ENCODE measurements at regions not wholly inside any gene's neighbourhood (a gene's known extent, or its start where the extent isn't known, plus 50 kb on each side); places are given as distances from the start of the nearest gene placed in this dataset.

DNA sequence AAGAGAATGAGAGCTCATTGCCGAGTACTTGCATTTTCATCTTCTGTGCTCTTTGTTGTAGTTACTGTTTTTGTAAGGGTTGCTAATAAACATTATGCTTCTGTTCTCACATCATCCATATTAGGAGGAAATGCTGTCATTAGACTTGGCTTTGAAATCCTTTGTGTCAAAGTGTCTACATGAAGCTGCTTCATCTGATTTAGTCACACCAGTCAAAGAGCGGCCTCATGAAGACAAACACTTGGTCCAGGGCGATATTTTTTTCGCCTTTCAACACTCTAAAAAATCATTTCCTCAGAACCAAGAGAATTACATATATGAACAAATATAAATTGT lies 105.0 kb downstream of the SPRY2 start:
- DNase-seq (ENCODE audit: low read depth) = no peak

DNA sequence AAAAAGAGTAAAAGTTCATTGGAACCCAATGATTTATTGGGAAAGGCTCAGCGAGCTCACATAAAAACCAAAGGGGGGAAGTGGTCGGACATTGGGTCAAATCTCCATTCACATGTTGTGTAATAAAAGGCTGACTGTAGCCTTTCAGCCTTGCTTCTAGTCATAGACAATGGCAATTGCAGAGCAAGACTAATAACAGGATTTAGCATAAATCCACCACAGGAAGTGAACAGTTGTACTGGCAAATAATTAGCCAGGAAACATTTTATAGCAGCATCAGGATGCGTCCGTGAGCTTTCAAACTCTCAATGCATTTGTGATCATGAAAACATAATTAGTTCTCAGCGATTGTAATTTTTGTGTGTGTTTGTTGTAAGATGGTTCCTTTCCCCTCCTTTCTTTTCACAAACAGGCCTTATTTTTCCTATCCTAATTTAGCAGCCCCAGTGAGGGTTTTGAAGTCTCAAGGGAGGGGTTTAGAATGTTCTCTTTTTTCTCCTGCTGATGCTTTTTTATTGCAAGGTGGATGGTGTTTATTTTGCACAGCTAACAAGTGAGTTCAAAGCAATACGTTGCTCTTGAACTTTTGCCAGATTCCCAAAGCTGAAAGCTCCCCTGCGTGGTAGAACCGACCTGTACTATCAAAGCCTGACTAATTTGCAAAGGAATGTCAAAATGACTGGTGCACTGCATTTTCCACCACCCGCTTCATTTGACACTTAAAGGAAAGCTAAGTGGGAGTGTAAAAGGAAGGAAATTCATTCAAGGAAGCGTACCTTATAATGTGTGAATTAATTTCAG lies 105.6 kb downstream of the SPRY2 start:
- no peak for DNase-seq (ENCODE audit: low read depth)

DNA sequence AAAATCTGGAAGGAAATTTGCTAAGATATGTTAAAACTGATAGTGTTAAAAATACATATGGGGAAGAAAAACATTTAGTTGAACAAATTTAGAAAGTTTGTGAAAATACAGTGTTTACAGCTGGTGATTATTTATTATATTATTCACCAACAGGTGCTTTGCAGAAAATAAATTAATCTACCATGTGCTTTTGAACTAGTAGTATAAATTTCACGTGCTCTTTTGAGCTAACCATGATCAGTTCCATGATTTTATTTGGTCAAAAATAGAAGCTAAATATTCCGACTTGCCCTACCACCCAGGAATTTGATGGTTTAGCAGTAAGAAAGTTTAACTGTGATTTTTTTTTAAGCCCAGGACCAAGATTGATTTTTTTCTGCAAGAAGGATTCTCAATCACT lies 113.3 kb downstream of the SPRY2 start:
- no peak for DNase-seq (ENCODE audit: low read depth)

DNA sequence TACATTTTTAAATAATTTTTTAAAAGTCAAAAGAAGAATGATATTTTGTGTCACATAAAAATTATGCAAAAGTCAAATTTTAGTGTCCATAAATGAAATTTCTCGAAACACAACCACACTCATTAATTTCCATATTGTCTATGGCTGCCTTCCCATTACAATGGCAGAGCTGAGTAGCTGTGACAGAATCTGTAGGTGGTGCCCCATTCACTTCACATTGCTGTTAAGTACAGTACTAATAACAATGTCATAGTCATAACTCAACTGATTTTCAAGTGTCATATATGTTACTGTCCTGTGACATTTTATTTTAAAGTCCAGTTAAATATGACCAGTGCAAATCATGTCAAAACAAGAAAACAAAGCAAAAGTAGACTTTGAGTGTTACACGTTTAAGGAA lies 114.3 kb downstream of the SPRY2 start:
- DNase-seq (ENCODE audit: low read depth) = no peak

DNA sequence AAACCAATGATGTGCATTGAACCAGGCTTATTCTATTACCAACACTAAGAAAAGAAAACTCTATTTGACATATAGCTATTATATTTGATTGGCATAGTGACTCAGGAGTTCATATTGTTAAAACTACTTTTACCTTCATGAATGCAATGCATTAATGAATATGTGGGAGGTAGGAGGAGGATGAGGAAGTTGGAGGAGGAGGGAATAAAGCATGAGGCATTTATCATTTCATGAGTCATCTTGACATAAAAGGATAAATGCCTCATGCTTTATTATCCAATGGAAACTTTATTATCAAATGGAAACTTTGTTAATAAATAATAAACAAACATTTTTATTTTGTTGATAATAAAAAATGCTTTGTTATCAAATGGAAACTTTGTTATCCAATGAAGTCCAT lies 116.5 kb downstream of the SPRY2 start:
- no peak for DNase-seq (ENCODE audit: low read depth)

DNA sequence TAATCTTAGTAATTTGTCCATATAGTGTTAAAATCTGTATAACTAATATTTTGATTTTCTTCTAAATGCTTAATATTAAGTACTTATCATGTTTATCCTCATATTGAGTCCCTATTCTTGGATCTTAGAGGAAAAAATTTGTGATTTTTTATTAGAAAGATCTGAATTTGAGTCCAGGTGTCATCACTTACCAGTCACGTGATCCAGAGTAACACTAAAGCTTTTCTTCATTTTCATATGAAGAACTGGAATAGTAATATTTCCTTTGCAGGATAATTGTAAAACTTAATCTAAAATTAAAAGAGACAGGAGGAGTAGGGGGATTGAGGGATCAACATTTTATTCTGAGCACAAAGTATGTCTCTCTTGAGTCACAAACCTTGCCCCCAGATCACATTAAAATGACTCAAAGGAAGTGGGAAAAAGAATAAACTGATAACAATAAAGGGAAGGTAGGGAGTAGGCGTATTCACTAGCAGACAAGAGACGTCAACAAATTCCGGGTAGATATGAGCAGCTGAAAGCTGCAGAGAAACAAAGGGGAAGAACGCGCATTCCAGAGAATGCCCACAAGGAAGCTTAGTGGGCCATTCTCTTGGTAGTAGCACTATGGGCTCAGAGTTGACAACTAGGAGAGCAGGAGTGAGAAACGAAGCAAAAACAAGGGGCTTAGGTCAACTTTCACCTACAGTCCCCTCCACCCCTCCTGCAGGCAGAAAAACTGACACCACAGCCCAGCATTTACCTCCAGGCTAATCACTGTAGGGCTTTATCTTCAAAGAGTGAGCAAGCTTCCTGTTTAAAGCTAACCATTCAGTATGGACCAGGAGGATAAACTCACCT lies 123.1 kb downstream of the SPRY2 start:
- no peak for DNase-seq (ENCODE audit: low read depth)

DNA sequence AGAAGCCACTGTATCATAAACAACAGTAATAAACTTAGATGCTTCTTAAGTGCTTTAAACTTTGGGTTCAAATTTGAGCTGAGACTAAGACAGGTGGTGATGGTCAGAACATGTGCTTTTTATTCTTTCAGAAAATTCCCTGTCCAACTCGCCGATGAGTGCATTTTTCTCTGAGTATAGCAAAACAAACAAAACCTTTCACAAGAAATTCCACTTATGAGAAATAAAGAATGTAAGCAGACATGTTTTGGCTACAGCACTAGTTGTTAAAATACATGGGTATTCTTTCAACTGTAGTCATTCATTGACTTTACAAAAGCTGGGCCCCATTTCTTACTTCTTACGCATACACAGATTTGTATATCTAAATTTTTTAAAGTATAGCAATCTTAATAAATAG lies 125.6 kb downstream of the SPRY2 start:
- DNase-seq (ENCODE audit: low read depth) = no peak

DNA sequence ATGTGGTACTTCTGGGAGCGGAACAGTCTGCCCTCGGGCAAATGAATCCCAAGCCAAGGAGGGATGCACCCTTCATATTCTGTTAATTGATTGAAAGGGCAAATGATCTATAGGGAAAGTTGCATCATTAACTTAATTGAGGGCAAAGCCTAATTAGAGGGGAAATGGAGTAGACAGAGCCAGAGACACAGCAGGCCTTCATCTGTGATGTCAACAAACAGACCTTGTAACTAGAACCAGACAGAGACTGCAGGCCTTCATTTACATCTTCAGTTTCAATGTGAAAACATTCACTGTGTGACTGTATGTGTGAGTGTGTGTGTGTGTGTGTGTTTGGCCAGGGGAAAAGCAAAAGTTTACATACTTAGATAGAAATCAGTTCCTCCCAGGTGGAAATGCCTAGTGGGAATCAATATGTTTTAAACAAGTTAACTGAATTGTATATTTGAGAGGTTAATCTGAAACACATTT lies 126.4 kb downstream of the SPRY2 start:
- DNase-seq (ENCODE audit: low read depth) = no peak

DNA sequence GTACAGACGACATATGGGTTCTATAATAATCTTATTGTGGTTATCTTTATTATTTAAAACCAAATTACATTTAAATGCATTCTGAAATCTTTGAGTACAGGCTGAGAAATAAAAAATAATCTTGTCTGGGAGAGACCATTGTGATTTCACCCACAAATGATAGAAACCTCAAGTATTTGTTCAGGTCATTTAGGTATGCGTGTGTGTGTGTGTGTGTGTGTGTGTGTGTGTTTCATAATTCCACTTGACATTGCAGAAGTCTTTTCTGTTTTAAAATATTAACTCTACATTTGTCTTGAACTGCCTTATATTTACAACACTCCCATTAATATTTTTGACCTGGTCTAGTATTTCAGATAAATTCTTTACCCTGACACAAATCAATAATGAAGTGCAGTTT lies 126.9 kb downstream of the SPRY2 start:
- no peak for DNase-seq (ENCODE audit: low read depth)

DNA sequence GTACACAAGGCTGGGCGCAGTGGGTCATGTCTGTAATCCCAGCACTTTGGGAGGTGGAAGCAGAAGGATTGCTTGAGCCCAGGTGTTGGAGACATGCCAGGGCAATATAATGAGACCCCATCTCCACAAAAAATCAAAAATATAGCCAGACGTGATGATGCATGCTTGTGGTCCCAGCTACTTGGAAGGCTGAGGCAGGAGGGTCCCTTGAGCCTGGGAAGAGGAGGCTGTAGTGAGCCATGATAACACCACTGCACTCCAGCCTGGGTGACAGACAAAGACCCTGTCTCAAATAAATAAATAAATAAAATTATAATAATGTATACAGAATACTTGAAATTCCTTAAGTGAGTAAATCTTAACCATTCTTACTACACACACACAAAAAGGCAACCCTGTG lies 127.7 kb downstream of the SPRY2 start:
- DNase-seq (ENCODE audit: low read depth) = no peak

DNA sequence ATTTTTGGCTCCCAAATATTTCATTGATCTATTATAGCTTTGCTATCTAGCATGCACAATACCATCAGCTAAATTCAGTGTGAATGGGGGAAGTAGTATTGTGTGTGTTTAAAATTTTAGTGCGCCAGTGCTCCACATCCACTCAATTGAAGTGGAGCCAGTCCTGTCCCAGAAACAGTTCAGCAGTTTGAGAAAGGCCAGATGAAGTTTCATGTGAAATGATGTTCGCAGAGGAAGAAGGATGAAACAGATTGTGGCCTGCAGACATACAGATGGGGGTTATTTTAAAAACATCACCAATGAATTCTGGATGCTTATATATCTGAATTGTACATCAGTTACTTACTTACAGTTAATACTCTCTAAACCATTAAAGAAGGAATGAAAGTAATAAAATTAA lies 129.4 kb downstream of the SPRY2 start:
- no peak for DNase-seq (ENCODE audit: low read depth)

DNA sequence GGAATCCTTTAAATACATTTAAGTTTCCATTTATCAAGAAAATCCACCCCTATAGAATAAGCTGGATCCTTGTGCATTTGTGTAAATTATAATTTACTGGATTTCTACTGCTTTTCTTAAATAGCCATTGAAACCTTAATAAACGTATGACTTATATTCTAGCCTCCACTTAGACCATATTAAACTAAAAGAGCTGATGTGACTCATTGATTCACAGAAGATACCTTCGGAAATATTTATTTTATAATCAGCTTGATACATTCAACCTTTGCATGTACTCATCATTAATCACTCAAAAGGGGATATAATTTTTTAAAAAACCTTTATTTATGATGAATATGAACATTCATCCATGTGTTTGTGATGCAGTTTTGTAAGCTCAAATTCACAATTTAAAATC lies 136.3 kb downstream of the SPRY2 start:
- DNase-seq (ENCODE audit: low read depth) = no peak

DNA sequence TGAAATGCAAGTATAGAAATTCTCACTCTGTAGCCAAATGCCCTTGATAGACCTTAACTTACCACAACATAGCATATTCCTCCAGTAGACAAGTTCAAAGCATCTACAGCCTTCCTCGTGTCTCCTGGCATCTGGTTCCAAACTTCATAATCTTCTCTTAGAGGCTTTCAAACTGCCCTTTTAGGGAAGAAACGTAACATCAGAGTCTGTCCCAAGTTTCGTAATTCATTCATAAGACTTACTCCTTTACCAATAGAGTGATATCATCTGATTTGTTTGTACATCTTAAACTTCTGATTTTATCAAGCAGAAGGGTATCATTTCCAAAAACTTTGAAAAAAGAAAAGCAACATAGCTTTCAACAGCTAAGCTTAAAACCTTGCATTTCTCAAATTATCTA lies 137.4 kb downstream of the SPRY2 start:
- no peak for DNase-seq (ENCODE audit: low read depth)

DNA sequence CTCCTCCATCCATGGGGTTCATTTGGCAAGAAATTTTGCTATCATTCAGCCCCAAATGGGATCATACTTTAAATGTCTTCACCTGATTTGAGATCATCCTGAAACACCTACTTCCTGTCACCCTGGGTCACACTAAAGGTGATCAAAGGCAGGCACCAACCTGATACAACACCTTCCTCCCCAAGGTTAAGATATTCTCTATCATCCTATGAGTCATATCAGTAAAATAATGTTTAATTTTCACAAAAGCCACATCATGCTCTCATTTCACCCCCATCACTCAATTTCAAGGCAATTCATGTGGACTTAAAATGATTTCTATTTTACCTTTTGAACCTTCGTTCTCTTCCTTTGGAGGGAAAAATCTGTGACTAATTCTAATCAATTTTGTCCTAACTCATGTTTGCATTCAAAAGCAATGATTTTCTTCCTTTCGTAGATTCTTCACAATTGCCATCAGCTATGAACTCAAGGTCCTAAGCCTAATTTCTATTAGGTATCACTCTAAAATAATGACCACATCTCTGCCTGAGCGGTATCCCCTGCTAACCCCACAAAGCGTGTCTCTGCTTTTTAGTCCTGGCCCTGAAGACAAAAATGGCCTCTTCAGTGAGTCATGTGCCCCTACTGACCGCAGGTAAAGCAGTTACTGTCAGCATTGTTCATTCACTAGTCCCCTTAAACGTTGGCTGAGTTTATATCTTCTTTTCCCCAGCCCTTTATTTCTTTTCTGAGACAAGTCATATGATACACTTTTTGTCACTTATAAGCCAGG lies 139.0 kb downstream of the SPRY2 start:
- DNase-seq (ENCODE audit: low read depth) = no peak

DNA sequence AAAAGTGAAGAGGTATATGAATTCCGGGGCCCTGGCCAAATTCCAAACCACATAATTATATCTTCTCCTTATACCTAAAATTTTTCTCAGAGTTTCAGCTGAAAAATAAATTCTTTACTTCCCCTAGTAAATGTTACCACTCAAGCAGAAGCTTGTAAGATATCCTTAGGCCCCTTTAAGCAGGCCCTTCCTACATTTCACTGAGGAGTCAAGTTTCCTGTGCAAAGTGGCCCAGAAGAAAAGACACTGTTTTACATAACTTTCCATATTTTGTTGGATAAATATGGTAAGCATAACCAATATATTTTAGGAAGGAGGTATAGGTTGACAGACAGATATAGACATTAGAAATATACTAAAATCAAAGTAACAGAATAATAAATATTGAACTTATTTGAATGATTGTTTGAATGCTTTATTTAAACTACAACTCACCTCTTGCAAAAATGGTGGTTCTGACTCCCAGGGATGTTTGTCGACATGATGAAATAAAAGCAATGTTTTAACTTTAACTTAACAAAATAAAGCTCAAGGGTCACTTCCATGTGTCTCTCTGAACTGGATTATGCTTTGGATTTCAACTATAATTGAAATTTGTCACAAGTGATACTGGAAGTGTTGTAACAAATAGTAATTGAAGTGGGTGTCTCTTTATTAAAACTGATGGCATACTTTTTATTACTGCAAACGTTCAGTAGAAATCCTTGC lies 141.2 kb downstream of the SPRY2 start:
- DNase-seq (ENCODE audit: low read depth) = no peak

DNA sequence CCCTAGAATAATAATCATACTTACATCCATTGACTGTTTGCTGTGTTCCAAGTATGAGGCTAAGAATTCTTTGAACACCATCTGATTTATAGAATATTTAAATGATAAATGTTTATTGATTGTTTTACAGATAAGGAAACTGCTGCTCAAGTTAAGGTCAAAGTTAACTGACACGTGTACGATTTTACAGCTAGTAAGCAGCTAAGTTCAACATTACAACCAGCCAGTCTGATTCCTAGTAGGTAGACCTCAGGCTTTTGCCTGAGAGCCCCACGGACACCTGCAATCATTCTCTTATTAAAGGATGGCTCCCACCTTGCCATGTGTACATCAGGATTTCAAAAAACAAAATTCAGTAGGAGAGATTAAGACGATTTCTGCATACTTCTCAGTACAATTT lies 141.9 kb downstream of the SPRY2 start:
- no peak for DNase-seq (ENCODE audit: low read depth)

DNA sequence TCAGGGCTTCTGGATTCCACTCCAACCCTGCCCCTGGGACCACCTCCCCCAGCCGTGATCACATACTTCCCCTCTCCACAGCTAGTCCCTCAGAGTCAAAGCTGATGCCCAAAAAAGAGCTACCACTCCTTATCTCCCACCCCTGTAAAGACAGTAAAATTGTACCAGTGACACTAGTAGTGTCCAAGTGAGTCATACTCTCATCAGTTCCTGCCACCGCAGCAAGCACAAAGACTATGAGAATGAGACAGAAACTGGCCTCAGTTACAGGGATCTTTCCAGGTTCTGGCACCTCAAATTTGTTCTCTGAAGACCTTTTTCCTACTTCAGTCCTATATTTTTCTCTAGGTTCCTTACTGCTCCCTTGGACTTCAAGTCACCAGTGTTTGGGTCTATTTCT lies 144.2 kb downstream of the SPRY2 start:
- no peak for DNase-seq (ENCODE audit: low read depth)

DNA sequence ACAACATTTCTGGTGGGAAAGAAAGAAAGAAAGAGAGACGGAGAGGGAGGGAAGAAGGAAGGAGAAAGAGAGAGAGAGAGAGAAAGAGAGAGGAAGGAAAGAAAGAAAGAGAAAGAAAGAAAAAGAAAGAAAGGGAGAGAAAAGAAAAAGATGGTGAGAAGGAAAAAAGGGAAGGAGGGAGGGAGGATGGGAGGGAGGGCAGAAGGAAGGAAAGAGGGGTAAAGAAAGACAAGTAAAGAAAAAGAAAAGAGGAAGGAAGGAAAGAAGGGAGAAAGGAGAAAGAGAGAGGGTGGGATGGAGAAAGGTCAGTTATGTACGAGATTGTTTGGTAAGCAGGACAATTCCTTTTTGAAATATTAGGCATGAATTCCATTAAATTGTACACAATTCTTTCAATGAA lies 145.3 kb downstream of the SPRY2 start:
- no peak for DNase-seq (ENCODE audit: low read depth)

DNA sequence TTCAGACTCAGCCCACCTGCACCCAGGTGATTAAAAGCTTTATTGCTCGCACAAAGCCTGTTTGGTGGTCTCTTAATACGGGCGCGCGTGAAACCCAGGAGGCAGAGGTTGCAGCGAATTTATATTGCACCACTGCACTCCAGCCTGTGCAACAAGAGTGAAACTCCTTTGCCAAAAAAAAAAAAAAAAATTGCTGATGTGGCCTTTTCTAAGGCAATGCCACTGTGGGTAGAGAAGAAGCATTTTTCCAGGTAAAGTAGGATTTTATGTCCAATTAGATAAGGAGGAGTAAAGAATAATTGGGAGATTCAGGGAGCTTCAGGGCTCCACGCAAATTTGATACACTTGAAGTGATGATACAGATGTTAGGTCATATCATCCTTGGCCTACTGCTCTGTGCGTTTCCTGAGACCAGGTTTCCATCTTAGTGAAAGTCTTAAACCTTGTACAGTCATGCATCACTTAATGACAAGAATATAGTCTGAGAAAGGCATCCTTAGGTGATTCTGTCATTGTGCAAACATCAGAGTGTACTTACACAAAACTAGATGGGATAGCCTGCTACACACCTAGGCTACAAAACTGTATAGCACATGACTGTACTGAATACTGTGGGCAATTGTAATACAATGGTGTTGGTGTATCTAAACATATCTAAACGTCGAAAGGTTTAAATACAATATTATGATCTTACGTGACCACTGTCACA lies 150.9 kb downstream of the SPRY2 start:
- no peak for DNase-seq (ENCODE audit: low read depth)

DNA sequence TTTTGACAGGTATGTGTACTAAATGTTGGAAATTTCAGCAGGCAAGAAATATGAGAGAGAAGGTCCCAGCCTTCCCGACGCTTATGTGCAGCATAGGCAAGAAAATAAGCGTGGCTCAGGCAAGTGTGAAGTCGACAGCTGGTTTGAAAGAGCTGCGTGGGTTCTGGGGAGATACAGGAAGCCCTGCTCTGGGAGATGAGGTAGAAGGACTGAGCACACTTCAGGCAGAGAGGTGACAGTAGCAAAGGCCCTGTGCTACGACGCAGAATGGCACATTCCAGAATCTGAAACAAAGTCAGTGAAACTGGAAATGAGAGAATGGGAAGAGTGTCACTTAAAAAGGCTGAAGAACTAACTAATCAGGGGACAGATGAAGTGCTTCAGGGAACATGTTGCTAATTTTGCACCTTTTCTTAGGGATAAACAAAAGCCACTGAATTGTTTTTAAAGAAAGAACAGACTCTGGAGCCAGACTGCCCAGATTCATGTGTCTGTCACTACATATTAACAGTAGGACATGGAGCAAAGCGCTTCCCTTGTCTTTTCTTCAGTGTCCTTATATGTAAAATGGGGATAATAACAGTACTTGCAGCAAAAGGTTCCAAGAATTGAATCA lies 160.1 kb downstream of the SPRY2 start:
- no peak for DNase-seq (ENCODE audit: low read depth)

DNA sequence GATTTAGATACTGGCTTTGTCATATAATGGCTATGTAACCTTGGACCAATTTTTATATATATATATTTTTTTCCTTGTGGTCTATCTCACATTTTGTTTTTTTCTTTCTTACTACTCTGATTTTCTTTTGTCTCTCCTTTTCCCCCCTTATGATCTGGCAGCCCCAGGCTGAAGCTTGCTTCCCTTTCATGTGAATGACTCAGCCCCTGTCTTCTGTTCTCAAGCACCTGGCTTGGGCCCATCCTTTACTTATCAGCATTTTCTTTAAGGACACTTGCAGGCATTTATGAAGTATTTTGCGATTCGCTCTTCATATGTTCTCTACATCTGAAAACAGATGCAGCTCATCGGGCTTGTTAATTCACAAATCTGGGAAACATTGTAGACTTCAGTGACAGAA lies 163.6 kb downstream of the SPRY2 start:
- no peak for DNase-seq (ENCODE audit: low read depth)

Data from stimulated activated CD8-positive, alpha-beta memory T cell treated with anti-CD3 and anti-CD28 coated beads, Interleukin-12 subunit alpha, Interleukin-12 subunit beta, amount 100 ng/mL, for 1 hour (primary cell).